GM12878 (cell line): ENCODE measurements at regions not wholly inside any gene's neighbourhood (a gene's known extent, or its start where the extent isn't known, plus 50 kb on each side); places are given as distances from the start of the nearest gene placed in this dataset.

Experiments used
- ATAC-seq: fragments of 200-7000 bp; cut with Tn5 transposase; 3 replicates; pipeline ENCODE4 v1.9.1; 2020; ENCODE audit warnings: mild to moderate bottlenecking, moderate library complexity
- BruUV-seq: library from RNA; stranded (reverse); fragments of 400-500 nt; replicated peaks from 2 replicates; lab custom pipeline; 2021; lab: Mats Ljungman, UMichigan
- CTCF ChIA-PET: fragments of 300-600 bp; sonication (Branson Sonifier 250); formaldehyde crosslinking; extraction: SDS; loops from one replicate; lab custom pipeline; 2021; ENCODE audit warnings: inconsistent platforms; lab: Yijun Ruan, JAX
- POLR2A ChIA-PET: fragments of 350-600 bp; formaldehyde crosslinking; extraction: SDS; loops from one replicate; lab custom pipeline; 2021; ENCODE audit warnings: inconsistent platforms; lab: Charles Lee
- RAD21 ChIA-PET: fragments of 300-600 bp; sonication (Branson Sonifier 250); formaldehyde crosslinking; loops from one replicate; lab custom pipeline; 2023; ENCODE audit warnings: antibody characterized with exemption; ENCODE audit not compliant: unreplicated experiment; lab: Charles Lee
- SMC1A ChIA-PET: fragments of 300-600 bp; sonication (Branson Sonifier 250); formaldehyde crosslinking; loops from one replicate; lab custom pipeline; 2023; ENCODE audit not compliant: unreplicated experiment, uncharacterized antibody; lab: Charles Lee
- DNase-seq: peaks from one replicate; pipeline ENCODE4 v3.0.0-alpha.2; 2011; ENCODE audit warnings: low read depth, low spot score
- FAIRE-seq: peaks from 3 replicates; lab custom pipeline; 2011; peaks lifted over from hg19 to GRCh38; lab: Jason Lieb, UNC
- H2AFZ ChIP-seq: 2 replicates; pipeline ENCODE4 v1.6.0; 2011; ENCODE audit warnings: low read depth, low read length, control low read depth; ENCODE audit not compliant: control insufficient read depth
- H3K27ac ChIP-seq: 2 replicates; pipeline ENCODE4 v1.5.1; 2011; ENCODE audit warnings: control low read depth; ENCODE audit not compliant: control insufficient read depth, insufficient read depth
- H3K27me3 ChIP-seq, 2 experiments: replicated peaks in 1 of 2; 2 replicates each; pipeline versions ENCODE4 v1.6.0 to v1.6.1; 2011; ENCODE audit warnings: low read length in 1 of 2; ENCODE audit not compliant: control insufficient read depth in 2 of 2, insufficient read depth in 2 of 2
- H3K36me3 ChIP-seq, 2 experiments: 2 replicates each; pipeline ENCODE4 v1.5.1; 2011; ENCODE audit warnings: low read length in 1 of 2; ENCODE audit not compliant: control insufficient read depth in 2 of 2, insufficient read depth in 2 of 2
- H3K4me1 ChIP-seq: 2 replicates; pipeline ENCODE4 v1.6.1; 2011; ENCODE audit warnings: mild to moderate bottlenecking, low read length, moderate library complexity, mixed read lengths; ENCODE audit not compliant: control insufficient read depth, insufficient read depth
- H3K4me2 ChIP-seq: 2 replicates; pipeline ENCODE4 v1.6.0; 2011; ENCODE audit warnings: control low read depth; ENCODE audit not compliant: control insufficient read depth, insufficient read depth
- H3K4me3 ChIP-seq: fragments of 200-600 bp; sonication (generic); 2 replicates; pipeline ENCODE4 v1.5.1; 2016
- H3K79me2 ChIP-seq: 2 replicates; pipeline ENCODE4 v1.6.0; 2011; ENCODE audit warnings: low read length; ENCODE audit not compliant: control insufficient read depth, insufficient read depth
- H3K9ac ChIP-seq: 2 replicates; pipeline ENCODE4 v1.8.0; 2011; ENCODE audit warnings: low read length, control low read depth, mixed read lengths; ENCODE audit not compliant: control insufficient read depth, insufficient read depth
- H3K9me3 ChIP-seq: replicated peaks from 3 replicates; pipeline ENCODE4 v1.5.1; 2011; ENCODE audit warnings: mild to moderate bottlenecking, low read length; ENCODE audit not compliant: control insufficient read depth, insufficient read depth
- H4K20me1 ChIP-seq: 2 replicates; pipeline ENCODE4 v1.6.0; 2011; ENCODE audit not compliant: control insufficient read depth, insufficient read depth
- EZH2 ChIP-seq: IDR thresholded peaks from 2 replicates; pipeline ENCODE4 v1.6.1; 2012; ENCODE audit warnings: low read depth, mild to moderate bottlenecking, control low read depth, inconsistent platforms, low read length, borderline replicate concordance; ENCODE audit not compliant: control insufficient read depth
- KLF5 ChIP-seq: fragments of 450-650 bp; IDR thresholded peaks from 2 replicates; pipeline ENCODE4 v1.6.1; 2014; ENCODE audit warnings: mild to moderate bottlenecking; ENCODE audit not compliant: partially characterized antibody
- POU2F2 ChIP-seq: IDR thresholded peaks from 3 replicates; pipeline ENCODE4 v1.6.1; 2011; ENCODE audit warnings: low read depth, mild to moderate bottlenecking, low read length, borderline replicate concordance
- RCOR1 ChIP-seq: conservative IDR thresholded peaks from 2 replicates; pipeline ENCODE4 v1.6.1; 2012; ENCODE audit warnings: low read depth, low read length, improper control_type of control experiment
- TCF7 ChIP-seq: IDR thresholded peaks from 2 replicates; pipeline ENCODE4 v1.6.1; 2014; ENCODE audit warnings: antibody characterized with exemption, borderline replicate concordance
- USF1 ChIP-seq: IDR thresholded peaks from 2 replicates; pipeline ENCODE4 v1.6.1; 2011; ENCODE audit warnings: borderline replicate concordance, low read depth, mild to moderate bottlenecking, moderate library complexity, mixed read lengths, low read length; ENCODE audit not compliant: insufficient read depth; ENCODE audit errors: extremely low read length
- ZNF274 ChIP-seq: IDR thresholded peaks from one replicate; pipeline ENCODE4 v1.8.0; 2011; ENCODE audit not compliant: insufficient read length, insufficient read depth
- WGBS: methylation state at CpG from one replicate; pipeline ENCODE4 v1.1.6; 2016; ENCODE audit warnings: low lambda C conversion rate; ENCODE audit not compliant: insufficient replicate concordance, insufficient coverage; ENCODE audit errors: missing lambda C conversion rate; 5-methylcytosine and 5-hydroxymethylcytosine counted together
- in situ Hi-C: fragments of 300-500 bp; cut with MboI; formaldehyde crosslinking; loops from 9 replicates; pipeline ENCODE4 v1.14.3; 2018; ENCODE audit warnings: mixed read lengths
- intact Hi-C: fragments of 100-400 bp; cut with micrococcal nuclease; formaldehyde crosslinking; loops from one replicate; pipeline ENCODE4 v1.14.2; 2022; ENCODE audit not compliant: unreplicated experiment
- TF ChIP-seq, protein P1 (sequence below): IDR thresholded peaks from 2 replicates; pipeline ENCODE4 v1.6.1; 2011; ENCODE audit warnings: borderline replicate concordance, low read depth, mild to moderate bottlenecking, moderate library complexity, low read length; ENCODE audit not compliant: insufficient read depth, poor library complexity, severe bottlenecking
- TF ChIP-seq, protein P2 (sequence below): fragments of 450-650 bp; IDR thresholded peaks from 2 replicates; pipeline ENCODE4 v1.6.1; 2014; ENCODE audit warnings: mild to moderate bottlenecking

GRCh38 chr5:89493414-89493813 is 610.4 kb upstream of the MEF2C start:
- RAD21 ChIA-PET, result no interaction called here
- Histone ChIP-seq H3K27me3 (no peaks in the 10 kb centered on the region), H3K9me3 (no peaks in the 10 kb centered on the region; the same call in 1 of the 3 replicates), H3K4me2 (no peak overlapping the region), H2AFZ (no peak overlapping the region), H3K36me3 (no peaks in the 10 kb centered on the region), H3K4me3 (no peak overlapping the region), H3K79me2 (no peaks in the 10 kb centered on the region), H3K27ac (no peak overlapping the region), H3K9ac (no peak overlapping the region), H3K4me1 (no peaks in the 10 kb centered on the region), H4K20me1 (no peaks in the 10 kb centered on the region)
- DNase-seq, result no peak
- CTCF ChIA-PET, result no interaction called here
- 100% methylated on average over 1 of the region's 1 CpG for WGBS
- no TSS peak for BruUV-seq
- POLR2A ChIA-PET, result no interaction called here
- FAIRE-seq, result no peak
- TF ChIP-seq, protein P1, sequence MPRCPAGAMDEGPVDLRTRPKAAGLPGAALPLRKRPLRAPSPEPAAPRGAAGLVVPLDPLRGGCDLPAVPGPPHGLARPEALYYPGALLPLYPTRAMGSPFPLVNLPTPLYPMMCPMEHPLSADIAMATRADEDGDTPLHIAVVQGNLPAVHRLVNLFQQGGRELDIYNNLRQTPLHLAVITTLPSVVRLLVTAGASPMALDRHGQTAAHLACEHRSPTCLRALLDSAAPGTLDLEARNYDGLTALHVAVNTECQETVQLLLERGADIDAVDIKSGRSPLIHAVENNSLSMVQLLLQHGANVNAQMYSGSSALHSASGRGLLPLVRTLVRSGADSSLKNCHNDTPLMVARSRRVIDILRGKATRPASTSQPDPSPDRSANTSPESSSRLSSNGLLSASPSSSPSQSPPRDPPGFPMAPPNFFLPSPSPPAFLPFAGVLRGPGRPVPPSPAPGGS, result no peak
- TF ChIP-seq TCF7 (no peak), USF1 (no peak), RCOR1 (no peak)
- ATAC-seq, result no peak
- SMC1A ChIA-PET, result no interaction called here
- intact Hi-C loops (no loop called here), in situ Hi-C loops (no loop called here)

GRCh38 chr5:89484962-89485361 is 602.0 kb upstream of the MEF2C start:
- SMC1A ChIA-PET, result no interaction called here
- H3K79me2 ChIP-seq, result no peaks in the 10 kb centered on the region
- H3K4me2 ChIP-seq, result no peak overlapping the region
- H3K4me1 ChIP-seq, result no peaks in the 10 kb centered on the region
- ATAC-seq, result no peak
- WGBS, result 100% methylated on average over 1 of the region's 1 CpG
- no peak for FAIRE-seq
- DNase-seq, result no peak
- no peaks in the 10 kb centered on the region; the same call in 2 of the 3 replicates for H3K9me3 ChIP-seq
- H2AFZ ChIP-seq, result no peak overlapping the region
- no peaks in the 10 kb centered on the region for H3K27me3 ChIP-seq
- H3K9ac ChIP-seq, result no peak overlapping the region
- no peak overlapping the region for H3K27ac ChIP-seq
- H3K4me3 ChIP-seq, result no peak overlapping the region
- POLR2A ChIA-PET, result no interaction called here
- BruUV-seq, result no TSS peak
- in situ Hi-C loops (no loop called here), intact Hi-C loops (no loop called here)
- no peak for TF ChIP-seq EZH2
- TF ChIP-seq, protein P2, sequence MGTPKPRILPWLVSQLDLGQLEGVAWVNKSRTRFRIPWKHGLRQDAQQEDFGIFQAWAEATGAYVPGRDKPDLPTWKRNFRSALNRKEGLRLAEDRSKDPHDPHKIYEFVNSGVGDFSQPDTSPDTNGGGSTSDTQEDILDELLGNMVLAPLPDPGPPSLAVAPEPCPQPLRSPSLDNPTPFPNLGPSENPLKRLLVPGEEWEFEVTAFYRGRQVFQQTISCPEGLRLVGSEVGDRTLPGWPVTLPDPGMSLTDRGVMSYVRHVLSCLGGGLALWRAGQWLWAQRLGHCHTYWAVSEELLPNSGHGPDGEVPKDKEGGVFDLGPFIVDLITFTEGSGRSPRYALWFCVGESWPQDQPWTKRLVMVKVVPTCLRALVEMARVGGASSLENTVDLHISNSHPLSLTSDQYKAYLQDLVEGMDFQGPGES, result no peak
- no peak for TF ChIP-seq ZNF274
- TF ChIP-seq, protein P1, result no peak
- no peak for TF ChIP-seq POU2F2
- no peak for TF ChIP-seq KLF5
- CTCF ChIA-PET, result no interaction called here
- RAD21 ChIA-PET, result no interaction called here
- H4K20me1 ChIP-seq, result no peaks in the 10 kb centered on the region
- no peaks in the 10 kb centered on the region for H3K36me3 ChIP-seq
